ENCODE measurements at regions not wholly inside any gene's neighbourhood (a gene's known extent, or its start where the extent isn't known, plus 50 kb on each side); places are given as distances from the start of the nearest gene placed in this dataset.

- TF ChIP-seq POLR2A (IDR thresholded peaks at IDR 0.05; ENCODE audit: low read length) = no peak
- no peak for TF ChIP-seq GATA1 (IDR thresholded peaks at IDR 0.05; ENCODE audit: low read depth, low read length)
Measured at GRCh38 chr1:244219149-244219548, 168.1 kb downstream of the ZBTB18 start.

All from erythroblast (primary cell).